Tibial nerve (tissue), 4 donors: ENCODE measurements at regions not wholly inside any gene's neighbourhood (a gene's known extent, or its start where the extent isn't known, plus 50 kb on each side); places are given as distances from the start of the nearest gene placed in this dataset.

Experiments used
- DNase-seq, 2 donors: peaks; one replicate each; pipeline ENCODE4 v3.0.0-alpha.2; 2019; ENCODE audit warnings: low spot score in 2 of 2
- H3K27ac ChIP-seq, 4 donors: fragments of 200-600 bp; sonication (generic) in 3 of 4; one replicate each; pipeline ENCODE4 v1.5.1; 2017 to 2019; ENCODE audit warnings: mild to moderate bottlenecking in 1 of 4
- H3K27me3 ChIP-seq, 2 donors: fragments of 200-600 bp; sonication (generic) in 1 of 2; one replicate each; pipeline versions ENCODE4 v1.5.1 to v1.6.0; 2017 to 2019
- H3K36me3 ChIP-seq, 3 donors: fragments of 200-600 bp; sonication (generic); one replicate each; pipeline ENCODE4 v1.5.1; 2018 to 2019
- H3K4me1 ChIP-seq, 4 donors: fragments of 200-600 bp; sonication (generic) in 3 of 4; one replicate each; pipeline ENCODE4 v1.5.1; 2017 to 2019
- H3K4me3 ChIP-seq, 4 donors: fragments of 200-600 bp; sonication (generic) in 3 of 4; one replicate each; pipeline ENCODE4 v1.5.1; 2017 to 2019; ENCODE audit warnings: mild to moderate bottlenecking in 1 of 4, moderate library complexity in 1 of 4
- H3K9me3 ChIP-seq, 4 donors: fragments of 200-600 bp; sonication (generic) in 3 of 4; one replicate each; pipeline ENCODE4 v1.5.1; 2017 to 2019
- CTCF ChIP-seq, 5 experiments: fragments of 200-600 bp in 3 of 5; fragments of 450-650 bp in 2 of 5; sonication (generic) in 3 of 5; IDR thresholded peaks; one replicate each; pipeline ENCODE4 v1.5.1; 2016 to 2019; ENCODE audit warnings: antibody characterized with exemption in 5 of 5, mild to moderate bottlenecking in 3 of 5, moderate library complexity in 2 of 5
- EP300 ChIP-seq, 2 donors: sonication (generic); formaldehyde crosslinking; IDR thresholded peaks; one replicate each; pipeline ENCODE4 v1.6.1; 2017; ENCODE audit warnings: antibody characterized with exemption in 2 of 2, mild to moderate bottlenecking in 1 of 2
- POLR2A ChIP-seq, 2 donors: fragments of 450-650 bp; IDR thresholded peaks; one replicate each; pipeline ENCODE4 v1.6.1; 2017; ENCODE audit warnings: antibody characterized with exemption in 2 of 2, mild to moderate bottlenecking in 2 of 2, moderate library complexity in 2 of 2
- WGBS, 2 donors: methylation state at CpG; one replicate each; pipeline ENCODE4 v1.1.5; 2018; 5-methylcytosine and 5-hydroxymethylcytosine counted together

GRCh38 chr2:118272391-118272790, 184.1 kb downstream of the INSIG2 start:
- DNase-seq: no peak
- Histone ChIP-seq H3K4me3 (no peak overlapping the region), H3K27me3 (no peaks in the 10 kb centered on the region), H3K27ac (no peak overlapping the region), H3K9me3 (no peaks in the 10 kb centered on the region), H3K4me1 (no peaks in the 10 kb centered on the region), H3K36me3 (no peaks in the 10 kb centered on the region)
- 74% methylated on average over 5 of the region's 5 CpGs for WGBS, 2 donors
- TF ChIP-seq CTCF (IDR thresholded peaks at IDR 0.05) (no peak), EP300 (IDR thresholded peaks at IDR 0.05) (no peak), POLR2A (IDR thresholded peaks at IDR 0.05) (no peak)

- 84 to 88% methylated on average over 9 of the region's 9 CpGs for WGBS, 2 donors
- Histone ChIP-seq H3K4me3 (no peak overlapping the region), H3K36me3 (no peaks in the 10 kb centered on the region)
Measured at GRCh38 chr2:118269408-118270051, 181.3 kb downstream of the INSIG2 start.

GRCh38 chr2:118268268-118268667, 180.0 kb downstream of the INSIG2 start:
- no peaks in the 10 kb centered on the region for H3K36me3 ChIP-seq
- H3K27ac ChIP-seq: no peak overlapping the region
- no peak for DNase-seq
- no peak overlapping the region for H3K4me3 ChIP-seq
- TF ChIP-seq EP300 (IDR thresholded peaks at IDR 0.05): no peak
- no peak for TF ChIP-seq CTCF (IDR thresholded peaks at IDR 0.05)
- TF ChIP-seq POLR2A (IDR thresholded peaks at IDR 0.05): no peak
- 55 to 56% methylated on average over 5 of the region's 5 CpGs for WGBS, 2 donors
- H3K9me3 ChIP-seq: no peaks in the 10 kb centered on the region
- no peaks in the 10 kb centered on the region for H3K4me1 ChIP-seq
- H3K27me3 ChIP-seq: no peaks in the 10 kb centered on the region

More at GRCh38 chr2:118269408-118270051, 181.3 kb downstream of the INSIG2 start:
- Histone ChIP-seq H3K9me3 (no peaks in the 10 kb centered on the region), H3K27me3 (no peaks in the 10 kb centered on the region), H3K27ac (no peak overlapping the region), H3K4me1 (no peaks in the 10 kb centered on the region)
- DNase-seq: no peak
- TF ChIP-seq CTCF (IDR thresholded peaks at IDR 0.05) (no peak), POLR2A (IDR thresholded peaks at IDR 0.05) (no peak), EP300 (IDR thresholded peaks at IDR 0.05) (no peak)

GRCh38 chr2:118265873-118266455, 177.7 kb downstream of the INSIG2 start:
- H3K4me3 ChIP-seq: no peak overlapping the region
- DNase-seq: no peak
- no peaks in the 10 kb centered on the region for H3K9me3 ChIP-seq
- no peaks in the 10 kb centered on the region for H3K27me3 ChIP-seq
- H3K4me1 ChIP-seq: no peaks in the 10 kb centered on the region
- WGBS, 2 donors: 60 to 64% methylated on average over 3 of the region's 3 CpGs
- H3K27ac ChIP-seq: no peak overlapping the region
- H3K36me3 ChIP-seq: no peaks in the 10 kb centered on the region
- no peak for TF ChIP-seq POLR2A (IDR thresholded peaks at IDR 0.05)

GRCh38 chr2:118264232-118264990, 176.1 kb downstream of the INSIG2 start:
- Histone ChIP-seq H3K9me3 (no peaks in the 10 kb centered on the region), H3K4me3 (no peak overlapping the region), H3K4me1 (no peaks in the 10 kb centered on the region), H3K27me3 (no peaks in the 10 kb centered on the region), H3K27ac (no peak overlapping the region), H3K36me3 (no peaks in the 10 kb centered on the region)
- WGBS, 2 donors: 67 to 72% methylated on average over 7 of the region's 7 CpGs
- TF ChIP-seq EP300 (IDR thresholded peaks at IDR 0.05): no peak
- TF ChIP-seq CTCF (IDR thresholded peaks at IDR 0.05): no peak
- DNase-seq: no peak
